ENCODE measurements at regions not wholly inside any gene's neighbourhood (a gene's known extent, or its start where the extent isn't known, plus 50 kb on each side); places are given as distances from the start of the nearest gene placed in this dataset.
"Not testable (repeated sequence)": the region's sequence is repeated elsewhere in the genome, so short reads cannot be mapped to it uniquely, and the experiment has no call there.

DNA sequence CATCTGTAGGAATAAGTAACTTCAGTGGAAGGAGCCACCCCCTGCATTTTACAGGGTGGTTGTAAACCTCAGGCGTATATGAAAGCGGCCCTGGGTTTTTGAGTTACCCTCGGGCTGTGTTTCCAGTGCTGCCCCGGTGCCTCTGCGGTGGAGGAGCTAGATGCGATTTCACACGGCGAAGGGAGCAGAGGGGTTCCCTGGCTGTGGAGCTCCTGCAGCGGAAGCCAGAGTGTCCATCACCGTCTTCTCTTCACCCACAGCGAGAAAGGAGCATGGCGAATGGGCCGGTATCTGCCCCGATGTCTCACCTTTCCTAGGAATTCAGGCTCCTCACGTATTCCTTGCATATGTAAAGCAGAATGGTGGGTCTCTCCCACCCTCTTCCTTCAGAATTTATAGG is 253.6 kb downstream of the THBS2 start:
- no peak for DNase-seq

DNA sequence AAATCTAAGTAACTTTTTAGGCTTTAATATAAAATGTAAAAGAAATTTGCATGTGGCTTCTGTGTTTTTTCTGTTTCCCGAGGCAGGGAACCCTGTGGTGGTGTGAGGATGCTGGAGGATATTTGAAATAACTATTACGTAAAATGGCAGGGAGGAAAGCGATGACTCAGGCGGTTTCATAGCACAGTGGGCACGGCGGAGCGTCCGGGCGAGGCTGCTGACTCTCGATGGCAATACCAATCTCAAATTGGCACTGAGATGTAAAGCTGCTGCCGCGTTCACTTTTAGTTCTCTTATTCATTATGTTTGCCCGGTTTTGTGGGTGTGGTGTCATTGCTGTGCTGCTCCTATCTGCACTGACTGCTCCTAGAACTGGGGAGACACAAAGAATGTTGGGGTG is 254.3 kb downstream of the THBS2 start:
- no peak for DNase-seq

- DNase-seq: no peak
These were observed 257.4 kb downstream of the THBS2 start for GRCh38 chr6:168996356-168996625.

- DNase-seq: no peak
These were observed 257.9 kb downstream of the THBS2 start for GRCh38 chr6:168995526-168996355.

- no peak for DNase-seq
These were observed 258.7 kb downstream of the THBS2 start for GRCh38 chr6:168994956-168995355.

GRCh38 chr6:168992446-168993144 is 261.1 kb downstream of the THBS2 start:
- DNase-seq: no peak

- not testable (repeated sequence) for DNase-seq
These were observed 262.0 kb downstream of the THBS2 start for GRCh38 chr6:168991695-168992094.

DNA sequence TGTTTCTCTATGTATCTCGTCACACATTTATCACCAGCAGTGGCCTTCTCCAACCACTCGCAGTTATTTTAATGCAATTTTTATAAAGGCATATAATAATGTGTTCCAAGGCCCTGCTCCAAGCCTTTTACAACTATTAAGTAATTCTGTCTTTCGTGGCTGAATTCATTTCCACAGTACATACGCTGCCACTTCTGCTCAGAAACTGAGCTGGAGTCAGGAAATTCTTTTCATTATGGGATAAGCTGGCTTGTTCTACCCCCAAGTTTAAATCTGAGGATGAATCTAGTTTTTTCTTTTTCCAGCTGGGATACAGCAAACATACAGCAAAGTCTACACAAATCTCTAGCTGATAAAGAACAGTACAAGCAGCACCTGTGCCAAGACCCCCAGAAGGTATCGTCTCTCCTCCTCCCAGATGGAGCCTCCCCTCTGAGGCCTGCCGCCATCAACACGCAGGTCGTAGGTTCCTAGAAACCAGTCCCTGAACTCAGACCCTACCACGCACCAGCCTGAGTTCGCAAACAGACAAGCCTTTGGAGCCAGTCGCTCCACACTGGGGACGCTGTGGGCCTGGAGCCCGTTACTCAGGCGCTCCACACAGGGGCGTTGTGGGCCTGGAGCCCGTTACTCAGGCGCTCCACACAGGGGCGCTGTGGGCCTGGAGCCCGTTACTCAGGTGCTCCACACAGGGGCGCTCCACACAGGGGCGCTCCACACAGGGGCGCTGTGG is 263.5 kb downstream of the THBS2 start:
- no peak for DNase-seq

GRCh38 chr6:168989421-168989820 is 264.2 kb downstream of the THBS2 start:
- DNase-seq: no peak

- no peak for DNase-seq
These were observed 264.8 kb downstream of the THBS2 start for GRCh38 chr6:168988801-168989200.

GRCh38 chr6:168988280-168988679 is 265.4 kb downstream of the THBS2 start:
- no peak for DNase-seq

GRCh38 chr6:168985705-168986104 is 267.9 kb downstream of the THBS2 start:
- no peak for DNase-seq

DNA sequence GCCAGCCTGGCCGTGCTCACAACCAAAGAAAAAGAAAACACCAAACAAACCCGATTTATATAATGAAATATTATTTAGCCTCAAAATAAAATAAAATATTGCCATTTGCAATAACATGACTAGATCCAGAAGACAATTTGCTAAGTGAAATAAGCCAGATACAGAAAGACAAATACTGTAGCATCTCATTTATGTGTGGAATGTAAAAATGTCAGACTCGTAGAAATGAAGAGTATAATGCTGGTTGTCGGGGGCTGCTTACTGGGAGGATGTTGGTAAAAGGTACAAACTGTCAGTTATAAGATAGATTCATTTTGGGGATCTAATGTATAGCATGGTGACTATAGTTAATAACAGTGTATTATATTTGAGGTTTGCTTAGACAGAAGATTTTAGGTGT is 269.7 kb downstream of the THBS2 start:
- DNase-seq: no peak

DNA sequence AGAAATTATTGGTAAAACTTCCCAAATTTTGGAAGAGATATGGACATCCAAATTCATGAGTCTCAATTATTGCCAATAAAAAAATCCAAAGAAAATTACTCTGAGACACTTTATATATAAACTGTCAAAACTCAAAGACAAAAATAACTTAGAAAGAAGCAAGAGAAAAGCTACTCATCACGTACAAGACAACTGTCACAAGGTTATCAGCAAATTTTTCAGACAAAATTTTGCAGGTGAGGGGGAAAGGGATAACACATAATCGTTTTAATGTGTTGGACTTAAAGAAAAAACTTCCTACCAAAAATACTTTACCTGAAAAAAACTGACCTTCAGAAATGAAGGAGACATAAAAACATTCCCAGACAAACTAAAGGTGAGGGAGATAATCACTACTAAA is 272.5 kb downstream of the THBS2 start:
- no peak for DNase-seq

DNA sequence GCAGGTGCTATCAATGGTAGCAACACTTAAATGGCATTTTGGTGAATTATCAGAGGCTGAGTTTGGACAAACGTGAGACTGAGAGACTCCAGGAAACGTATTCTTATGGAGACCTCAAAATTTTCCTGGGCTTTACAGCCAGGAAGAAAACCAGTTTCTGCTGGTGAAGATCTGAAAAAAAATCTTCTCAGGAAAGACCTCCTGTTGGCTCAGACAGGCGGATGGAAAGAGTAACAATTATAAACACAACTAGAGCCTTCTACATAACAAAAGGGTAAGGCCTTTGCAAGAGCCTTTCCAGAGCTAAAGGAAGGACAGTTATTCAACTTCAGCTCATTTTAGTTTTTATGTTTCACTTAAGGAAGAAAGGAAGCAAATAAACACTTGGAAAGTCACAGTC is 274.4 kb downstream of the THBS2 start:
- DNase-seq: no peak

DNA sequence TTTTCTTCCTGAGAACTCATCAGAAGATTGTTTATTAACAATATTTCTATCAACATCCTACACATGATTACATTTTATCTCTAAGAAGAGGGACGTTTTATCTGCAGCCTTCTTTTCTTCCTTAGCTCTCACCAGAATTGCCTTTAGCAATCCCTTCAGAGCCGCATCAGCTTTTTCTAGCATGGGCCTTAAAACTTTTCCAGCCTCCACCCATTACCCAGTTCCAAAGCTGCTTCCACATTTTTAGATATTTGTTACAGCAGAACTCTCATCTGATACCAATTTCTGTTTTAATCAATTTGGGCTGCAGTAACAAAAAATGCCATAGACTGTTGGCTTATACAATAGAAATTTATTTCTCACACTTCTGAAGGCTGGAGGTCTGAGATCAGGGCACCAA is 281.5 kb downstream of the THBS2 start:
- no peak for DNase-seq

GRCh38 chr6:168971549-168971948 is 282.1 kb downstream of the THBS2 start:
- no peak for DNase-seq

GRCh38 chr6:168968801-168969200 is 284.8 kb downstream of the THBS2 start:
- DNase-seq: no peak

DNA sequence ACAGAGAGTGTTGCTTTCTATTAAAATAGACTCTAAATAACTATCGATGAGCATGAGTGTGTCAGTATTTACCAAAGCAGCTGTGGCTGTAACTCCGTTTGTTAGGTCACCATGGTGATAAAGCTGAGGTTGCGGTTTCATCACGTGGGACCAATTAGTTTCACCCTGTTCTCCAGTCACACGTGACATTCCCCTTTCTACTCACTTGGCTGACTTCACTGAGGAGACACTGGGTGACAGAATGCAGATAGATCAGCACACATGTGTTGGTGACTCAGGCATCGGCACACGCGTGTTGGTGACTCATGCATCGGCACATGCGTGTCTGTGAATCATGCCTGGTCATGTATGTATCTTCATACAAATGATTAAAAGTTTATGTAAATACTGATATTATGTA is 285.4 kb downstream of the THBS2 start:
- DNase-seq: peak; percentile 6

- DNase-seq: no peak
These were observed 286.2 kb downstream of the THBS2 start for GRCh38 chr6:168967281-168967925.

DNA sequence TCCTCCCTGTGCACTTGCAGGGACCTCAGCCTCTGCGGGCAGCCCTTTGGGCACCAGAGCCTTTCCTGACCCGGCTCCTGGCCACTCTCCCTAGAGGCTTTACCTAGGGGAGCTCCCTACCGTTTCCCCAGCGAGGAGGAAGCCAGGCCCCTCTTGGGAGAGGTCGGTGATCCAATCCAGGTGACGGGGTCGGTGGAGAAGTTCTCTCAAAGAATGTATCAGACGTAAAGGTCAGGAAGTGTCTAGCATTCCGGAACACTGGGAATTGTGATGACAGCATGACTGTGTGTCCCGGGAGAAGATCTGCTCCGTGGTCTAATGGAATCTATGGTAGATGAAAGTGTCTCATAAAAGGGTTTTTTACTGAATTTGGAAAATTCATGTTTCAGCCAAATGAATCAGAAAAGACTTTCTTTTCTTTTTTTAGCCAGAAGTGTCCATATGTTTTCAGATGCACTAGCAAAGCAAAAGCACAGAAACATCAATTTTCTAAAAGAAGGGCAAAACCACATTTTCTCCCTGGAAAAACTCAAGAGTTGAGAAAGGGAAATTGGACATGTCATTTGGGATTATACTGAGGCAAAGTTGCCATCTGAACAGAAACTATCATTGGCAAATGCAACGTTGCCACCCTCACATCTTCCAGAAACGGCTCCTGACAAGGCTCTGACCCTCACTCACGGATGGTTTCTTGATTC is 289.4 kb downstream of the THBS2 start:
- DNase-seq: no peak

DNA sequence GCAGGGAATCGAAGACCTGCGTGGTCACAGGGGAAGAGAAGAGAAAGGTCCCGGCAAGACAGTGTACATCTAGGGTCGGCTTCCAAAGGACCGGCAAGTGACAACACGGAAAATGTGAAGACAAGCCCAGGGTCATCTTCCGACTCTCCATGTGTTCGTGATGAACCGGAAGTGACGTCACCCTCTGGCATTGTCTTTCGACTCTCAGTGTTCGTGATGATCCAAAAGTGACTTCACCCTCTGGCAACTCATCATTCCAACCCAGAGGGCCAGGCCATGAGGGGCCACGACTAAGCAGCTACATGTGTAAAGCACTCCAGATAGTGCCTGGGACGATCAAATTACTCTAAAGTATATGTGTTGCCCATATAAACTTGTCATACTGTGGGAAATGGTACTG is 290.8 kb downstream of the THBS2 start:
- DNase-seq: no peak

DNA sequence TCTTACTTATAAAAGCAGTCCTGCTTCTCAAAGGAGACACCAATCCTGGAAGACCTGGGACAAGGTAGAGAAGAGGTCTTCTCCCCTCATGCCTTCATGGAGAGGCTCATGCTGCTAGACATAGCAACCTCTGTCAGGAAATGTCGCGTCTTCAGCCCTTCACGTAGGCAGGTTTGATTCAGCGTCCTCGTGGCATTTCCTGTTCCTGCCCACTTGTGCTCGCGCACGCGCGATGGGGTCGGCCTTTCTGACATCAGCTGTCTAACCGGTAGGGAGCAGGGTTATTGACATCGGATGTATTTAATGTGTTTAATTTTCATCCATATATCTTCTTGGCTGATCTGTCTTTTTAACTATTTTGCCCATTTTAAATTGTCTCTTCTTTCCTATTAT is 292.4 kb downstream of the THBS2 start:
- no peak for DNase-seq

All from activated CD4-positive, alpha-beta T cell treated with anti-CD3 and anti-CD28 coated beads, Interleukin-2, amount 50 U/mL, for 16 hours (primary cell).